HG03097 (cell line): ENCODE measurements at regions not wholly inside any gene's neighbourhood (a gene's known extent, or its start where the extent isn't known, plus 50 kb on each side); places are given as distances from the start of the nearest gene placed in this dataset.
A peak's percentile ranks its signal among the peaks of the same experiment; 100 is the strongest.
"Not testable (repeated sequence)": the region's sequence is repeated elsewhere in the genome, so short reads cannot be mapped to it uniquely, and the experiment has no call there.

Source experiments
- ATAC-seq: cut with Tn5 transposase; IDR thresholded peaks from one replicate; pipeline ENCODE4 v1.9.1; 2021; ENCODE audit not compliant: unreplicated experiment, low FRiP score

- no peak for ATAC-seq
Measured at GRCh38 chr2:48209214-48209885, 105.1 kb upstream of the FOXN2 start.

- no peak for ATAC-seq
Measured at GRCh38 chr2:48210189-48210588, 104.3 kb upstream of the FOXN2 start.

GRCh38 chr2:48213646-48214045 is 100.8 kb upstream of the FOXN2 start:
- ATAC-seq: no peak

GRCh38 chr2:48218169-48218568 is 96.3 kb upstream of the FOXN2 start:
- ATAC-seq: no peak

- ATAC-seq: no peak
Measured at GRCh38 chr2:48219234-48219554, 95.3 kb upstream of the FOXN2 start.

GRCh38 chr2:48219555-48220436 is 94.7 kb upstream of the FOXN2 start:
- ATAC-seq: no peak

GRCh38 chr2:48220501-48220900 is 94.0 kb upstream of the FOXN2 start:
- no peak for ATAC-seq

GRCh38 chr2:48221846-48222516 is 92.5 kb upstream of the FOXN2 start:
- no peak for ATAC-seq

GRCh38 chr2:48227617-48228344 is 86.7 kb upstream of the FOXN2 start:
- no peak for ATAC-seq

- no peak for ATAC-seq
Measured at GRCh38 chr2:48228345-48228684, 86.2 kb upstream of the FOXN2 start.

GRCh38 chr2:48229063-48229462 is 85.4 kb upstream of the FOXN2 start:
- no peak for ATAC-seq

- no peak for ATAC-seq
Measured at GRCh38 chr2:48230834-48231233, 83.6 kb upstream of the FOXN2 start.

- ATAC-seq: no peak
Measured at GRCh38 chr2:48232351-48232750, 82.1 kb upstream of the FOXN2 start.

- ATAC-seq: no peak
Measured at GRCh38 chr2:48233005-48233404, 81.5 kb upstream of the FOXN2 start.

GRCh38 chr2:48233824-48234223 is 80.7 kb upstream of the FOXN2 start:
- not testable (repeated sequence) for ATAC-seq

GRCh38 chr2:48235076-48235475 is 79.4 kb upstream of the FOXN2 start:
- ATAC-seq: no peak

- ATAC-seq: no peak
Measured at GRCh38 chr2:48238381-48238780, 76.1 kb upstream of the FOXN2 start.

GRCh38 chr2:48240912-48241311 is 73.6 kb upstream of the FOXN2 start:
- no peak for ATAC-seq

- no peak for ATAC-seq
Measured at GRCh38 chr2:48247206-48247605, 67.3 kb upstream of the FOXN2 start.

- peak; percentile 69 for ATAC-seq
Measured at GRCh38 chr2:48248251-48248933, 66.1 kb upstream of the FOXN2 start.
